Nephron (organoid): ENCODE measurements at regions not wholly inside any gene's neighbourhood (a gene's known extent, or its start where the extent isn't known, plus 50 kb on each side); places are given as distances from the start of the nearest gene placed in this dataset.
"Not testable (repeated sequence)": the region's sequence is repeated elsewhere in the genome, so short reads cannot be mapped to it uniquely, and the experiment has no call there.

ENCODE experiments used
- H3K27ac Mint-ChIP-seq, 3 experiments: 2 replicates each; pipeline ENCODE4 v1.8.0; 2020; ENCODE audit warnings: mixed read lengths in 3 of 3, mild to moderate bottlenecking in 2 of 3, moderate library complexity in 1 of 3
- H3K27me3 Mint-ChIP-seq: 2 replicates; pipeline ENCODE4 v1.8.0; 2021; ENCODE audit warnings: low read depth, mild to moderate bottlenecking, moderate library complexity, mixed read lengths
- H3K36me3 Mint-ChIP-seq: 2 replicates; pipeline ENCODE4 v1.8.0; 2020; ENCODE audit warnings: low read depth, mixed read lengths
- H3K4me1 Mint-ChIP-seq: 2 replicates; pipeline ENCODE4 v1.8.0; 2020; ENCODE audit warnings: mixed read lengths
- H3K4me3 Mint-ChIP-seq, 3 experiments: 2 replicates each; pipeline ENCODE4 v1.8.0; 2020; ENCODE audit warnings: mild to moderate bottlenecking in 3 of 3, mixed read lengths in 3 of 3, moderate library complexity in 2 of 3
- H3K9me3 Mint-ChIP-seq: 2 replicates; pipeline ENCODE4 v1.8.0; 2020; ENCODE audit warnings: mixed read lengths
- CTCF ChIP-seq, 3 experiments: fragments of 200-600 bp; sonication (generic); IDR thresholded peaks; one replicate each; pipeline ENCODE4 v1.5.0; 2021; ENCODE audit warnings: antibody characterized with exemption in 3 of 3; ENCODE audit not compliant: unreplicated experiment in 3 of 3

GRCh38 chr4:75172551-75172950 is 239.6 kb downstream of the PARM1 start:
- peaks cover 42% of the 10 kb centered on the region for H3K4me1 Mint-ChIP-seq

DNA sequence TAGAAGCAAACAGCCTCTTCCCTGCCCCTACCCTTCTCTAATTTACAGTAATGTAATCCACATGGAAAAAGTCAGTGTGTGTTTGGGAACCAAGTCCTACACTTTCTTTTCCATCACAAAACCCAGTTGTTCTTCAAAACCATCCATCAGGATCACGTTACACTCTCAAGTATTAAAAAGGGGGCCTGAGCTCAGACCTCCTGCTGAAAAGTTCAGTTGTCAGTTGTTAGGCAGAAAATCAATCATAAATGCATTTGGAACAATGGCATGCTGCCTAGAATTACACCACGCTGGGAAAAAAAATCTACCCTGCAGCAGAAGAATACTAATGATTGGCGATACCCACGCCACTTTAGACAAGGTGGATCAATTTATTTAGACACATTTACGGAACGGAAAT is 236.5 kb downstream of the PARM1 start:
- peaks cover 3% of the 10 kb centered on the region for H3K27me3 Mint-ChIP-seq
- peaks cover 18% of the 10 kb centered on the region for H3K9me3 Mint-ChIP-seq
- H3K4me3 Mint-ChIP-seq, result peak overlapping the region in 1 of 3 experiments; percentile 50
- no peaks in the 10 kb centered on the region for H3K36me3 Mint-ChIP-seq
- no peak for TF ChIP-seq CTCF (IDR thresholded peaks at IDR 0.05; ENCODE audit: unreplicated experiment in 3 of 3)
- H3K4me1 Mint-ChIP-seq, result peaks cover 42% of the 10 kb centered on the region
- H3K27ac Mint-ChIP-seq, result peak overlapping the region; percentile 40 to 68 (median 58)

More at GRCh38 chr4:75172551-75172950, 239.6 kb downstream of the PARM1 start:
- H3K27me3 Mint-ChIP-seq, result no peaks in the 10 kb centered on the region
- H3K9me3 Mint-ChIP-seq, result peaks cover under 1% of the 10 kb centered on the region
- no peak for TF ChIP-seq CTCF (IDR thresholded peaks at IDR 0.05; ENCODE audit: unreplicated experiment in 3 of 3)
- H3K27ac Mint-ChIP-seq, result no peak overlapping the region
- no peaks in the 10 kb centered on the region for H3K36me3 Mint-ChIP-seq
- no peak overlapping the region for H3K4me3 Mint-ChIP-seq

- no peak overlapping the region for H3K4me3 Mint-ChIP-seq
Observed at GRCh38 chr4:75169020-75169419, 236.1 kb downstream of the PARM1 start.

DNA sequence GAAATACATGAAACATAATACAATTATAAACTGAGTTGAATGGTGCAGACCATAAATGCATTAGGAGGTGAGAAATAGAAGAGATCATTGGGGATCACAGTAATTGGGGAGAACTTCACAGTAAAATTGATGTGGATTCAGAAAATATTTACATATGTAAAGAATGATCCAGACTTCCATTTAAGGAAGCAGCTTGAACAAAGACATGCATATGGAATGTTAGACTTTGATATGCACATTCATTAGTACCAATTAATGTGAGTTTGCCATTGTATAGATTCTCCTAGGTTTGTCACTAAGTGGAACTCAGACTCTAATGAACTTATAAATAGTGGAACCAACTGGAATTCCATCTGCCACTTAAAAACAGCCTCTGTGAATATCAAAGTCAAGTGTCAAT is 235.6 kb downstream of the PARM1 start:
- no peak for TF ChIP-seq CTCF (IDR thresholded peaks at IDR 0.05; ENCODE audit: unreplicated experiment in 3 of 3)
- no peak overlapping the region for H3K4me3 Mint-ChIP-seq
- H3K36me3 Mint-ChIP-seq, result no peaks in the 10 kb centered on the region
- H3K9me3 Mint-ChIP-seq, result peaks cover 18% of the 10 kb centered on the region
- H3K27me3 Mint-ChIP-seq, result peaks cover 3% of the 10 kb centered on the region
- peaks cover 45% of the 10 kb centered on the region for H3K4me1 Mint-ChIP-seq
- peak overlapping the region; percentile 31 to 68 (median 58) for H3K27ac Mint-ChIP-seq

More at GRCh38 chr4:75169020-75169419, 236.1 kb downstream of the PARM1 start:
- Mint-ChIP-seq H3K27ac (peak overlapping the region; percentile 40 to 68 (median 58)), H3K9me3 (peaks cover 18% of the 10 kb centered on the region), H3K27me3 (peaks cover 3% of the 10 kb centered on the region), H3K4me1 (peaks cover 42% of the 10 kb centered on the region), H3K36me3 (no peaks in the 10 kb centered on the region)
- no peak for TF ChIP-seq CTCF (IDR thresholded peaks at IDR 0.05; ENCODE audit: unreplicated experiment in 3 of 3)

DNA sequence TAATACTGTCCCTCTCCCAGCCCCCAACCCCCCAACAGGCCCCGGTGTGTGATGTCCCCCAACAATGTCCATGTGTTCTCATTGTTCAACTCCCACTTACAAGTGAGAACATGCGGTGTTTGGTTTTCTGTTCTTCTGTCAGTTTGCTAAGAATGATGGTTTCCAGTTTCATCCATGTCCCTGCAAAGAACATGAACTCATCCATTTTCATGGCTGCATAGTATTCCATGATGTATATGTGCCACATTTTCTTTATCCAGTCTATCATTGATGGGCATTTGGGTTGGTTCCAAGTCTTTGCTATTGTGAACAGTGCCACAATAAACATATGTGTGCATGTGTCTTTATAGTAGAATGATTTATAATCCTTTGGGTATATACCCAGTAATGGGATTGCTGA is 232.2 kb downstream of the PARM1 start:
- not testable (repeated sequence) for H3K27me3 Mint-ChIP-seq, H3K36me3 Mint-ChIP-seq, H3K27ac Mint-ChIP-seq

GRCh38 chr4:75158451-75158850 is 225.5 kb downstream of the PARM1 start:
- no peak overlapping the region for H3K27ac Mint-ChIP-seq
- peaks cover 28% of the 10 kb centered on the region for H3K9me3 Mint-ChIP-seq
- H3K4me3 Mint-ChIP-seq, result no peak overlapping the region
- peaks cover 6% of the 10 kb centered on the region for H3K27me3 Mint-ChIP-seq
- peaks cover 18% of the 10 kb centered on the region for H3K4me1 Mint-ChIP-seq
- TF ChIP-seq CTCF (IDR thresholded peaks at IDR 0.05; ENCODE audit: unreplicated experiment in 3 of 3), result no peak
- H3K36me3 Mint-ChIP-seq, result no peaks in the 10 kb centered on the region

More for the DNA sequence above, 232.2 kb downstream of the PARM1 start:
- H3K4me1 Mint-ChIP-seq, result peaks cover 41% of the 10 kb centered on the region
- peaks cover 18% of the 10 kb centered on the region for H3K9me3 Mint-ChIP-seq
- H3K4me3 Mint-ChIP-seq, result not testable (repeated sequence)
